HUES48 (cell line): ENCODE measurements at regions not wholly inside any gene's neighbourhood (a gene's known extent, or its start where the extent isn't known, plus 50 kb on each side); places are given as distances from the start of the nearest gene placed in this dataset.
"Not testable (repeated sequence)": the region's sequence is repeated elsewhere in the genome, so short reads cannot be mapped to it uniquely, and the experiment has no call there.

Source experiments
- H3K27ac ChIP-seq: one replicate; pipeline ENCODE4 v1.7.0; 2013; ENCODE audit warnings: low read depth, low read length, inconsistent platforms
- H3K27me3 ChIP-seq: 2 replicates; pipeline ENCODE4 v1.6.1; 2013; ENCODE audit warnings: mild to moderate bottlenecking, low read length; ENCODE audit not compliant: control insufficient read depth, insufficient read depth
- H3K36me3 ChIP-seq: 2 replicates; pipeline ENCODE4 v1.6.1; 2013; ENCODE audit warnings: low read length; ENCODE audit not compliant: control insufficient read depth, insufficient read depth
- H3K4me1 ChIP-seq: 2 replicates; pipeline ENCODE4 v1.6.1; 2013; ENCODE audit warnings: mild to moderate bottlenecking, low read length; ENCODE audit not compliant: control insufficient read depth, insufficient read depth
- H3K4me3 ChIP-seq: 2 replicates; pipeline ENCODE4 v1.5.1; 2013; ENCODE audit warnings: mild to moderate bottlenecking, low read depth, low read length
- H3K9ac ChIP-seq: 2 replicates; pipeline ENCODE4 v1.6.1; 2013; ENCODE audit warnings: mild to moderate bottlenecking, low read depth, low read length, moderate library complexity
- H3K9me3 ChIP-seq: 2 replicates; pipeline ENCODE4 v1.6.1; 2013; ENCODE audit warnings: low read length; ENCODE audit not compliant: control insufficient read depth, insufficient read depth

GRCh38 chr1:117734403-117734802, 128.6 kb downstream of the TENT5C start:
- Histone ChIP-seq H3K27ac (no peak overlapping the region), H3K4me3 (no peak overlapping the region), H3K9me3 (no peaks in the 10 kb centered on the region), H3K4me1 (peaks cover 3% of the 10 kb centered on the region; the same call in 1 of the 2 replicates), H3K36me3 (no peaks in the 10 kb centered on the region), H3K9ac (no peak overlapping the region), H3K27me3 (no peaks in the 10 kb centered on the region)

DNA sequence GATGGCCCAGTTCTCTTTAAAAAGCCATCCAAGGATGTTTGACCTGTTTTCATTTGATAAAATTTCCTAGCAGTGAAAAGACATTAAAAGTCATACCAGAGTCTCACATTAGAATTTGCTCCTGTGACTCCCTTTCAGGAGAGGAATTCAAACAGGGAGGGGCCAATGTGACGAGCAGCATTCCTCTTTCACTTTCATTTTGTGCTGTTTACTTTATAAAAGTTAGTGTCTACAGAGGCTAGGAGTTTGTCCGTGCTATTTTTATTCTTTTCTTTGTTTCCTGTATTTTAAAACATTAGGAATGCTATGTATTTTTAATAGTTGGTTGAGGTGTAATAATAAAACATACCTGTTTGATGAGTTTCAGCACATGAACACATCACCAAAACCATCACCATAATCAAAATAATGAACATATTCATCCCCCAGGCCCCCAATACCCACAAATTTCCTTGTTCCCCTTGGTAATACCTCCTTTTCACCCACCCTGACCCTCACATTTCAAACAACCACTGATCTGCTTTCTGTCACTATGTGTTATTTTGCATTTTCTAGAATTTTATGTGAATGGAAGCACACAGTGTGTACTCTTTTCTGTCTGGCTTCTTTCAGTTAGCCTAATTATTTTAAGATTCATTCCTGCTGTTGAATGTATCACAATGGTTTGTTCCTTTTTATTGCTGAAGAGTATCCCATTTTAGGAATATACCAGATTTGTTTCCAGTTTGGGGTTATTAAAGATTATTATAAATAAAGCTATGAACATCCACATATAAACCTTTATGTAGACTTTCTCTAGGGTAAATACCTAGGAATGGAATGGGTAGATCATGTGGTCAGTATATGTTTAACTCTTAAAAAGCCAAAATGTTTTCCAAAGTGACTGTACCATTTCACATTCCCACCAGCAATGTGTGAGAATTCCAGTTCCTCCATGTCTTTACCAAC, 129.5 kb downstream of the TENT5C start:
- Histone ChIP-seq H3K27ac (no peak overlapping the region), H3K27me3 (no peaks in the 10 kb centered on the region), H3K4me3 (no peak overlapping the region), H3K4me1 (peaks cover 3% of the 10 kb centered on the region; the same call in 1 of the 2 replicates), H3K9ac (no peak overlapping the region), H3K36me3 (no peaks in the 10 kb centered on the region), H3K9me3 (no peaks in the 10 kb centered on the region)

DNA sequence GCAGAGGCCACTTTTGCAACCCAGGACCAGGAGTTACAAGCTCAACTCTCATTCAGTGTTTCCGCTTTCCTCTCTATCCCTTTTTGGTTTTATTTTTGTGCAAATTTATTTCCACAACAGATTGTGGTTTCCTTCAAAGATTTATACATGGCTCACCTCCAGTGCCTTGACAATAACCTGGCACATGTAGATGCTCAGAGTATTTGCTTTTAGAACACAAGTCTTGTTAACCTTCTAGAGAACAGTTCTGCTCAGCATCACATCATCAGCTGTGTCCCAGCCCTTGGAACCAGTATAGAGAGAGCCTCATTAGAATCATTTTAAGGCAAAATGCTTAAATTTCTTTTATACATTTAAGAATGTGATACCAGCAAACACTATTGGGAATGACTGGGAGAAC, 133.7 kb downstream of the TENT5C start:
- Histone ChIP-seq H3K27me3 (no peaks in the 10 kb centered on the region), H3K9ac (no peak overlapping the region), H3K9me3 (no peaks in the 10 kb centered on the region), H3K4me3 (no peak overlapping the region), H3K36me3 (no peaks in the 10 kb centered on the region), H3K4me1 (peaks cover 3% of the 10 kb centered on the region; the same call in 1 of the 2 replicates), H3K27ac (no peak overlapping the region)

- H3K4me3 ChIP-seq, result no peak overlapping the region
- no peaks in the 10 kb centered on the region for H3K4me1 ChIP-seq
- no peaks in the 10 kb centered on the region for H3K9me3 ChIP-seq
- H3K9ac ChIP-seq, result no peak overlapping the region
- no peak overlapping the region for H3K27ac ChIP-seq
- no peaks in the 10 kb centered on the region for H3K27me3 ChIP-seq
- no peaks in the 10 kb centered on the region for H3K36me3 ChIP-seq
These were observed 134.6 kb downstream of the TENT5C start for GRCh38 chr1:117740496-117740895.

DNA sequence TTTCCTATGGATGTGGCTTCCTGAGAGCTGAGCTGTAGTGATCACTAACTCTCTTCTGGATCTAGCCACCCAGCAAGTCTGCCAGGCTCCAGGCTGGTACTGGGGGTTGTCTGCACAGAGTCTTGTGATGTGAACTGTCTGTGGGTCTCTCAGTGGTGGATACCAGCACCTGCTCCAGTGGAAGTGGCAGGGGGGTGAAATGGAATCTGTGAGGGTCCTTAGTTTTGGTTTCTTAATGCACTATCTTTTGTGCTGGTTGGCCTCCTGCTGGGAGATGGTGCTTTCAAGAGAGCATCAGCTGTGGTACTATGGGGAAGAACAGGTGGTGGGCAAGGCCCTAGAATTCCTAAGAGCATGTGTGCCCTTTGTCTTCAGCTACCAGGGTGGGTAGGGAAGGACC, 140.7 kb downstream of the TENT5C start:
- H3K4me3 ChIP-seq, H3K4me1 ChIP-seq, H3K27ac ChIP-seq, H3K36me3 ChIP-seq, H3K9me3 ChIP-seq, H3K9ac ChIP-seq, H3K27me3 ChIP-seq: not testable (repeated sequence)

DNA sequence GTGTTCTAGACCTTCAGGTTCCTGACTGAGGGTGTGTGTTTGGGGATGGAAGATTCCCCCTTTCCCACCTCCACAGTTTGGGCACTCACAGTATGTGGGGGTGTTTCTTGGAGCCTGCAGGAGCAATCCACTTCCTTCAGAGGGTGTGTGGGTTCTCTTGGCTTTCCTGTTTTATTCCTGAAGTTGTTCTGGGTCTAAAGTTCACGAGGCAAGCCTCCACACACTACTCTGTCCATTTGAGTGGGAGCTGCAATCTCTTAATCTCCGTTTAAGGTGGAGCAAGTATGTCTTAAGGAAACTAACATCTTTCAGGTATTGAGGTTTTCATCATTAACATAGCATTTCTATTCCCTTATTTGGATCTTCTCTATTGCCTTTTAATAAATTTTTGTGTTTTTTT, 141.8 kb downstream of the TENT5C start:
- Histone ChIP-seq H3K27ac (no peak overlapping the region), H3K9ac (no peak overlapping the region), H3K27me3 (no peaks in the 10 kb centered on the region), H3K4me1 (no peaks in the 10 kb centered on the region), H3K4me3 (no peak overlapping the region), H3K36me3 (no peaks in the 10 kb centered on the region), H3K9me3 (no peaks in the 10 kb centered on the region)

DNA sequence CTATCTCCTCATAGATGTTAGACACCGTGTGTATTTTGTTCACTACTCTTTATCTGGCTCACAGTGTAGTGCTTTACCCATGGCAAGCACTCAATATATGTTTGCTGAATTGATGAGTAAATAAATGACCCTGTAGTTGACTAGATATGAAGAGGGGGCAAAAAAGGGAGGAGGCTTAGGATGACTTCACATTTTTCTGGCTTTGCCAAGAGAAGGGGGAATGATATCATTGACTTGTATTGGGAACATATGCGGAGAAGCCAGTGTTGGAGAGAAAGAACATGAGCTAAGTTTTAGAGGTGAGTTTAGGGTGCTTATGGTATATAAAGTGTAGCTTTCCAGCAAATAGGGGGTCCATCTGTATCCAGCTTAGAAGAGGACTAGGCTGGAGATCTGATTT, 145.5 kb downstream of the TENT5C start:
- Histone ChIP-seq H3K27ac (no peak overlapping the region), H3K4me3 (no peak overlapping the region), H3K36me3 (no peaks in the 10 kb centered on the region), H3K9ac (no peak overlapping the region), H3K27me3 (no peaks in the 10 kb centered on the region), H3K9me3 (no peaks in the 10 kb centered on the region), H3K4me1 (no peaks in the 10 kb centered on the region)

GRCh38 chr1:117752661-117753060, 146.8 kb downstream of the TENT5C start:
- no peak overlapping the region for H3K9ac ChIP-seq
- H3K27ac ChIP-seq, result no peak overlapping the region
- H3K4me3 ChIP-seq, result no peak overlapping the region
- no peaks in the 10 kb centered on the region for H3K36me3 ChIP-seq
- H3K4me1 ChIP-seq, result no peaks in the 10 kb centered on the region
- no peaks in the 10 kb centered on the region for H3K9me3 ChIP-seq
- no peaks in the 10 kb centered on the region for H3K27me3 ChIP-seq

DNA sequence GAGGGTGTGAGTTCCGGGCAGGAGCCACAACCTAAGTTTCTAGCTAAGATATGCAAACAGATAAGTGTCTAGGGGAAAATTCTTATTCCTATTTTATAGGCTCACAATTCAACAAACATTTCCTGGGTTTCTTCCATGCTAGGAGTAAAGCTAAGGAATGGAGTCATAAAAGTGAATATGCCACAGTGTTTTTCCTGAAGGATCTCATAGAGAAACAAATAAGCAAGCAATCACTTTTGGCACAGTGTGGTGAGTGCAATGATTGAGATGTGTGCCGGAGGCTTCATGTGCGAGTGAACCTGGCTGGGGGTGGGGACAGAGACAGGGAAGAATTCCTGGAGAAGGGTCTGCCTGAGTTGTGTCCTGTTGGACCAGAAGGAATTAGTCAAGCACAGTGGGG, 147.4 kb downstream of the TENT5C start:
- peaks cover 3% of the 10 kb centered on the region; the same call in 1 of the 2 replicates for H3K4me1 ChIP-seq
- H3K27me3 ChIP-seq, result no peaks in the 10 kb centered on the region
- no peak overlapping the region for H3K9ac ChIP-seq
- H3K36me3 ChIP-seq, result no peaks in the 10 kb centered on the region
- H3K27ac ChIP-seq, result no peak overlapping the region
- no peaks in the 10 kb centered on the region for H3K9me3 ChIP-seq
- no peak overlapping the region for H3K4me3 ChIP-seq

- H3K36me3 ChIP-seq, result no peaks in the 10 kb centered on the region
- no peaks in the 10 kb centered on the region for H3K27me3 ChIP-seq
- H3K4me3 ChIP-seq, result no peak overlapping the region
- no peak overlapping the region for H3K9ac ChIP-seq
- H3K27ac ChIP-seq, result no peak overlapping the region
- no peaks in the 10 kb centered on the region for H3K9me3 ChIP-seq
- H3K4me1 ChIP-seq, result peaks cover 6% of the 10 kb centered on the region; the same call in 1 of the 2 replicates
These were observed 147.8 kb downstream of the TENT5C start for GRCh38 chr1:117753652-117754051.

DNA sequence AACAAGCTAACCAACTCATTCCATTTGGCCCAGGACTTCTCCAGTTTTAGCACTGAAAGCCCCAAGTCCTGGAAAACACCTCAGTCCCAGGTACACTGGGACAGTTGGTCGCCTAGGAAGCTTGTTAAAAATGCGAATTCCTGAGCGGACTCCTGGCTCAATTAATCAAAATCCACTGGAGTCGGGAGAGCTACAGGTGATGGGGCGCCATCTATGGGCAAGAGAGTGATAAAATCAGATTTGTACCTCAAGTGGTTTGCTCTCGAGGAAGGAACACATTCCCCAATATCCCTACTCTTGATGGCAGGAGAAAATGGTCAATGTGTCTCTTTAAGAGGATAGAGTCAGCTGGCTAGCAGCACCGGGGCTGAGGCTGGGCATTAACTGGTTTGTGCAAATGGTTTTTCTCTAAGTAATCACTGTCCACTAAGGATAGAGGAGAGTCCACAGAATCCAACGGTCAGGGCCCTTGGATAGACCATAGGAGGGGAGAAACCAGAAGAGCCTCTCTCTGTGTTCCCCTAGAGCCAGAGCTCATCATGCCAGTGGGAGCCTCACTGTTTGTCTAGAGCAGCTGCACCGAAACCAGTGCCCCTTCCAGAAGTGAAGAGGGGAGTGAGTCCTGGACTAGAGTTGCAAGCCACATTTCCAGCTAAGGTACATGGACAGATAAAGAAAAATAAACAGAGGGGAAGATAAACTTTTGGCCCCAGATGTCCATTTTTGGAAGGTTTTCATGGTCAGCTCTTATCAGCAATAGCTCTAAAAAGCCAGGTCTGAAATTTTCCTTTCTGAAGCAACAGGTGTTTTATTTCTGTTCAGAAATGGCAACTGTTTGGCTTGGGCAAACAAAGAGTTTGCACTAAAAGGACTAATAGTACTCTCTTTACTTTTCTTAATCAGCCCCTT, 148.5 kb downstream of the TENT5C start:
- peaks cover 6% of the 10 kb centered on the region; the same call in 1 of the 2 replicates for H3K4me1 ChIP-seq
- no peaks in the 10 kb centered on the region for H3K27me3 ChIP-seq
- no peak overlapping the region for H3K9ac ChIP-seq
- H3K36me3 ChIP-seq, result no peaks in the 10 kb centered on the region
- H3K27ac ChIP-seq, result no peak overlapping the region
- no peak overlapping the region for H3K4me3 ChIP-seq
- H3K9me3 ChIP-seq, result no peaks in the 10 kb centered on the region
